HG03575 (cell line): ENCODE measurements at regions not wholly inside any gene's neighbourhood (a gene's known extent, or its start where the extent isn't known, plus 50 kb on each side); places are given as distances from the start of the nearest gene placed in this dataset.
"Not testable (repeated sequence)": the region's sequence is repeated elsewhere in the genome, so short reads cannot be mapped to it uniquely, and the experiment has no call there.

Experiments used
- ATAC-seq: cut with Tn5 transposase; IDR thresholded peaks from one replicate; pipeline ENCODE4 v1.9.1; 2021; ENCODE audit not compliant: unreplicated experiment, insufficient number of reproducible peaks, low FRiP score; ENCODE audit errors: extremely low read depth

DNA sequence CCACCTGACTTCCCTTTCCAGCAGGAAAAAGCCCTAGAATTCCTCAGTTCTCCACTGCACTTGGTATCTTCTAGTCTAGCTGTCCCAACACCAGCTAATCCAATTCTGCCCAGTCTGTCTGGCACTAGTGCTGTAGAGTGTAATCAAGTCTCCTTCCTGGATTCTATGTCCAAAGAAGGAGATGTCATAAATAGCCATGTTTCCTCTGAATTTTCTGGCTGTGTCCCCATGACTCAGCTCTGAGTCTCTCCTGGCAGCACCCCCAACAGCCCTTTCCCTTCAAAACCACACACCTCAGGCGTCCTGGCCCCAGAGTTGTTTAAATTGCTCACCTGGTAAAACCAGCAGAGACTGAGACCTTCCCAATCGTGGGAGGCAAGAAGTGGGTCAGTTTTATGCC lies 197.2 kb downstream of the GRXCR1 start:
- ATAC-seq = no peak

DNA sequence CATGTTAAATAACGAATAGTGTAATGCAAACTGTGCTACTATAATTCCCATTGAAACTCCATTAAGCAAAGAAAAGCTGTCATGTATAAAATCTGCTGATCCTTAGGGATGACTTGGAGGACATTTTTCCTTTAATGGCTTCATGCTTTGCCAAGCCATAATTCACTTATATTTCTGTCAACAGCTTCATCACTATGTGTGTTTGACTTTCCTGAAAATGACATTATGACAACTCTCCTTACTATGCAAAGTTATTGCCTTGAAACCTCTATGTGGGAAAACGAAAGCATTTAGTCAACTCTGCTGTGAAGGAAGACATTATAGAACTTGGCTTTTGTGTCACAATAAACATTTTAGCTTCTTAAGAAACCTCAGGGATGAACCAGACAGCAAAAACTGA lies 210.5 kb downstream of the GRXCR1 start:
- no peak for ATAC-seq

DNA sequence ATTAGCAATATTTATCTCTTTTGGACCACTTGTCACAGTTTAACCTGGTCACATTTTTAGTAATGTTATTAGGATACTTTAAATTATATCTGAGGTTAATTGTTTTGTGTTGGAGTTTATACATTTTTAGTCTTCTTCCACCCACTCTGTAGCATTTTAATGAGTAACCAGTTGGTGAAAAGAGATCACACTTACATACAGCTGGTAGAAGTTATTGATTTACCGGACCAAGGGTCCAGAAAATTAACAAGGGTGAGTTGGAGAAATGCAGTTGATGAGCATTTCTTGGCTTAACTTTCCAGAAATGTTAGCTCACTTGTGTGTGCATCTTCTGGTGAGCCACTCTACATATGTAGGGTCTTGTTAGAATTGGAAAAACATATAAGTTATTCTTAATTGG lies 219.6 kb downstream of the GRXCR1 start:
- ATAC-seq = no peak

DNA sequence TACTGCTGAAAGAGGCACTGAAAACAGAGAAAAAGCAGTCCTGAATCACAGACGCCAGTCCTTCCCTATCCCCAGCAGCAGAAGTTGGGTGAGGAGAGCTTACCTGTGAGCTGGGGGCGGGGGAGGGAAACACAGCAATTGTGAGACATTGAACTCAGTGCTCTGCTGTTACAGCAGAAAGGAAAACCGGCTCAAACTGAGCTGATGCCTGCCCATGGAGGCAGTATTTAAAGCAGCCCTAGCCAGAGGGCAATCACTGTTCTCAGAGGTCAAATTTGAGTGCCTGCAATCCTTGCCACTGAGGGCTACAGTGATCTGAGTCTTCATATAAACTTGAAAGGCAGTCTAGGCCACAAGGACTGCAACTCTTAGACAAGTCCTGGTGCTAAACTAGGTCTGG lies 220.7 kb downstream of the GRXCR1 start:
- ATAC-seq = no peak

DNA sequence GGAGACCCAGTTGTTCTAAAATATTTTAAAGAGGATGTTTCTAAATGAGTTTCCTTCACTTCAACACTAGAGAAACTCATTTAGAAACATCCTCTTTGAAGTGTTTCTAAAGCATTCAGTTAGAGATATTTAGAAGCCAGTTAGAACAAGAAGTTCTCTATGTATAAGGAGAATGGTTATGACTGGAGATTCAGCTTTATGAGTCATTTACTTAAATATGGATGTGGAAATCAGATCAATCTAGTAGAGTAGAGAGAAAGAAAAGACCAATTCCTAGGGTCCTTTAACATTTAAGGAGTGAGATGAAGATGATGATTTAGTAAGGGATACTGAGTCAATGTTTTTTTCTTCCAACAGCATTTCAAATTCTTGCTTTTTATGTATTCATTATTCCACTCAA lies 234.1 kb downstream of the GRXCR1 start:
- ATAC-seq = no peak

DNA sequence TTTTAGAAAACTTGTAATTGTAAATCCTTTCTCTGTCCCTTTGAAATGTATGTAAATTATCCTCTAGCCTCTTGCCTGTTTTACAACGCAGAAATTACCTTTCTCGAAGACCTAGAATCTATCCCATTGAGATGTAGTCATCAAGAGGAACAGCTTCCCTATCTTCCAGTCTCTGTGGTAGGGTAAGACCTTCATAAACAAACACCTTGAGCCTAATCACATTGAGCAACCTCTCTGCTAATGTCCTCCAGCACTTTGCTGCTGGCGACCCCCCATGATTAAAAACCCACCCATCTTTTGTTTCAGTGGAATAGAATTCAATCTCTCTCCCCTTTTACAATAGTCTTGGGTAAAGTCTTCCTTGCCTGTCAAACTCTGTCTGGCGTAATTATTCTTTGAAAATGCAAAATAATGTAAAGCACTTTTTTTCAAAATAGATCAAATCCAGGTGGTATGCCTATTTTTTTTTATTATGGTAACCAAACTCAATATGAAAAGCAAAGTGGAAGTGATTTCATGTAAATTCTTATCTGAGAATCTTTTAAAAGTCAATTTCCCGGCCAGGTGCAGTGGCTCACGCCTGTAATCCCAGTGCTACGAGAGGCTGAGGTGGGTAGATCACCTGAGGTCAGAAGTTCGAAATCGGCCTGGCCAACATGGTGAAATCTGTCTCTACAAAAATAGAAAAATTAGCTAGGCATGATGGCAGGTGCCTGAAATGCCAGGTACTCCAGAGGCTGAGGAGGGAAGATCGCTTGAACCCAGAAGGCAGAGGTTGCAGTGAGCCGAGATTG lies 237.9 kb downstream of the GRXCR1 start:
- ATAC-seq = no peak

DNA sequence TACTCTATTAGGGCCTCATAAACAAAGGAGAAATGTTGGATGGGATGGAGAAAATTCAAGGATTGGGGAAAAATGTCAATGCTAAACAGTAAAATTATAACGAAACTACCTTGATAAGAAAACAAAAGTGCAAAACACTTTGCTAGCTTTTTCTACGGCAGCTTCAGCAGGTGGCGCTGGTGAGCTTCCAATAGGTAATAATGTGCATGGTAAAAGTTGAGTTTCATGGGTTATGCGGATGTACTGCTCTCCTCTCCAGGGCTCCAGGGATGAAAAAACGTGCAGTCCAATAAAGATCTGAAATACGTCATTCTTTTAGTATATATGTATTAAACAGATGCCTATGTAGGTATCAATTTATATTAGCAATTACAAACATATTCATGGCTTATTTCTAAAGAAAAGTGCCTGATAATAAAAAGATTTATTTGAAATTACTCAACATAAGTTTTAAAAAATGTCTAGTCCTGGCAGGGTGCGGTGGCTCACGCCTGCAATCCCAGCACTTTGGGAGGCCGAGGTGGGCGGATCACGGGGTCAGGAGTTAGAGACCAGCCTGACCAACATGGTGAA lies 239.6 kb downstream of the GRXCR1 start:
- no peak for ATAC-seq

DNA sequence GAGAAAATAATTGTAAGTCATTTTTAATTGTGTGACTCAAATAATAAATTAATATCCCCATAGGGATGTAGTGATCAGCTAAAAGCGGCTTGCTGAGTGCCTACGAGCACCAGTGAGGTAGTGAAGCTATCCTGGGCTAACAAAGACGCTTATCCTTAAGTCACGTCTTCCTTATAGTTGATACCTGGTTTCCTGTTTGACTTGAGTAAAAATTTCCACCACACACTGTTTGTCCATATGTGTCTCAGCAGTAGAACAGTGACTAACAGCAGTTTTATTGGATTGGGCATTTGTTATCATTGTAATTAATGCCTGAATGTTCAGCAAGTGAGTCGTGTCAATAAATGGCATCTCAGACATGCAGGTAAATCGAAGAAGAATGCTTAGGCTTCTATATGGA lies 241.1 kb downstream of the GRXCR1 start:
- no peak for ATAC-seq

DNA sequence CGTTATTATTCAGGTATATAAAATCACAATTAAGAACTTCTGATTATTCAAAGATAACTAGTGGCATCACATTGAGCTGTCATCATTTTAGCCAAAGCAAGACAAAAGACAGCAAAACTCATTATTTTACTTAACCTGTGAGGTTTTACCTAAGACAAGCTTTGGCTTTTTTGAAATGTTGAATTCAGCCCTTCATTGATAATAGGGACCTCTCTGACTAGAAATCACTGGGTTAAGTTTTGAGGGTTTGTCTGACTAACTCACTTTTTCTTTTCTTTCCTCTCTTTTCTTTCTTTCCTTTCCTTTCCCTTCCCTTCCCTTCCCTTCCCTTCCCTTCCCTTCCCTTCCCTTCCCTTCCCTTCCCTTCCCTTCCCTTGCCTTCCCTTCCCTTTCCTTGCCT lies 244.2 kb downstream of the GRXCR1 start:
- ATAC-seq = no peak

DNA sequence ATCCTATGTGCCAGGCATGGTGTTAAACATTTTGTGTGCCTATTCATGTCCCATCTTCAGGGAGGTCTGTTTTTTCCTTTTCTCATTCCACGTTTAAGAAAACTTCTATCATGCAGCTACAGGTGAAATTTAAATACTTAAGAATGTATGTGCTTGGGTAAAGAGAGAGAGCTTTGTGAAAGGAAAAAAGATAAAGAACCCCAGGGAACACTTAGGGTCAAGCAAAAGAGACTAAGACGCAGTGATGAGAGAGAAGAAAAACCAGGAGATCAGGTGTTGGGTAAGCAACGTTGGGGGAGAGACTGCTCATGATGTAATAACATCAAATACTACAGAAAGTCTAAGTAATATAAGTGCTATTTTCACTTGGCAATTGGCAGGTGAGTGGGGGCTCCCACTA lies 253.7 kb downstream of the GRXCR1 start:
- no peak for ATAC-seq

DNA sequence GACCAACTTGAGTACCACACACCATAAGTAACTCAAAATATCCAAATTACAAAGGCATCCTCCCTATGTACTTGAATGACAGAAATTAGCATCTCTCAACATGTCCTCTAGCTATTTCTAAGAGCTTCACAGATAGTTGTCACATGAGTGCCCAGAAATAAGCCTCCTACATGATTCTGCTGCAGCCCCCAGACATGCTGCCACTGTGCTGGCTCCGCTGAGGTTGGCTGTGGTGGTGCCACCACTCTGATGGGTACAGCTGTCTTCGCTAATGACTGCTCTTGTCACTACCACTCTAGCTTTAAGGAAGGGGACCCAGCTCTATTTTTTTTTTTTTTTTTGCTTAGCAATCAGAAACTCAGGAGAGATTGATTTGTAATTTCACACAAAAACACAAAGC lies 256.0 kb downstream of the GRXCR1 start:
- ATAC-seq = no peak

DNA sequence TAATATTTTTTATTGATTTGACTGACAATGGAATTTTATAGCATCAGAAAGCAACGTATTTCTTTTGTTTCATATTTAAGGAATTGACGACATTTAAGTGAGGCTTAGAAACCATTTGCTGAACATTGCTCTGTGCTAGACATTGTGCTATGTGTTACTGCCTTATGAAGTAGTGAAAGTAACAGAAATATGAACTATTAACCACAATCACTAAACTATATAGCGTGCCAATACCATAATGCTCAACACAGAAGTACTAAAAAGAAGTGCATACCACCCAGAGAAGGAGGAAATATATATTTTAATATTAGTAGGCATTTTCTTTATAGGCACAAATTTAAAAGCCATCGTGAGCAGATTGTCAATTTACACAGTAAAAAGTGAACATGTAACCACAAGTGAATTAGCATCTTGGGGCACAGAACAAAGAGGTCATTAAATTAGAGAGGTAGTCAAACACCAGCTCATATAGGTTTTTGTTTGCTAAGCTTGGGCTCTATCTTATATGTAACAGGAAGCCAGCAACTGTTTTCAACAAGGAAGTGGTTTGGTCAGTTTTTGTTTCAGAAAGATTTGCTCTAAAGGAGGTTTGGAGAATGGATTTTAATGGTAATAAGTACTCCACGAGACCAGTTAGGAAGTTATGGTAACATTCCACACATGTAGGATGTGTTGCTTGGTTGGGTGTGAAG lies 270.7 kb downstream of the GRXCR1 start:
- ATAC-seq = peak; percentile 83

DNA sequence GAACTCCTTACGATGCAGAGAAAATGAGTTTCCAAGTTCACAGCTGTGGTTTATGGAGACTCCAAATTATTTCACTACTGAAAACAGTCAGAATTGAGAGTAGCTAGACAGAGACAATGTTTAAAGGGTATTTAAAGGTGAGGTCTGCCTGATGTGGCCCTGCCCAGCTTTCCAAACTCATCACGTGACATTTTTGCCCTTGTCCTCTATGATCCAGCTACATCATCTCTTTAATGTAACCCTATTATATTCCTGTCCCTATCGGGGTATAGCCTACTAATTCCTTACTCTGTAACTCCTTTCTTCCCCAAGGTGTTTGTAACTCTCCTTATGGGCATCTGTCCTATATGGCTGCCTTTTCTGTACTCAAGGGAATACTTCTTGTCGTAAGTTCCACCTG lies 297.2 kb downstream of the GRXCR1 start:
- no peak for ATAC-seq

DNA sequence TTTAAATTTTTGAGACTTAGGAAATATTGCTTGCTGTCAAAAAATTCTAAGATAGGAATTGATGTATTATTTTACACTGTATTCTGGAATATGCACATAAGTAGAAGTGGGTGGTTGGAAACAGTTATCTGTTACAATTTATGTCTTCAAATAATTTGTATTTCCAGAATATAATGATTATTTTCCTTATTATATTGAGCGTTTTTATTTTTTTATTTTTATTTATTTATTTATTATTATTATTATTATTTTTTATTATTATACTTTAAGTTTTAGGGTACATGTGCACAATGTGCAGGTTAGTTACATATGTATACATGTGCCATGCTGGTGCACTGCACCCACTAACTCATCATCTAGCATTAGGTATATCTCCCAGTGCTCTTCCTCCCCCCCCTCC lies 320.1 kb downstream of the GRXCR1 start:
- ATAC-seq = not testable (repeated sequence)

DNA sequence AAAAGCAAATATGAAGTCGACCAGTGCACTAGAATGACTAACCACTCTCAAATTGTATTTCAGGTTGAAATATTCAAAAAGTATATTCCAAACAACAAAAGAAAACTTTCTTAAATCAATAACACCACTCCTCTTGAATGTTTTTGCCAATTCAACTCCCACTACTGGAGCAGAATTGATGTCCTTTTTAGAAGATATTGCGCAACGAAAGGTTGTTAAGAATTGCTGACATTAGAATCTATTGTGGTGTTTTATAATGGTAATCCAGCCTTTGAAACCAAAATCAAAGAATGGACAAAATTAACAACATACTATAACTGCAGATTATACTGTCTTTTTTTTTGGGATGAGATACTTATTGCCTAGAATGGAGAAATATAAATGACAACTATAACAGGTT lies 331.3 kb downstream of the GRXCR1 start:
- no peak for ATAC-seq

DNA sequence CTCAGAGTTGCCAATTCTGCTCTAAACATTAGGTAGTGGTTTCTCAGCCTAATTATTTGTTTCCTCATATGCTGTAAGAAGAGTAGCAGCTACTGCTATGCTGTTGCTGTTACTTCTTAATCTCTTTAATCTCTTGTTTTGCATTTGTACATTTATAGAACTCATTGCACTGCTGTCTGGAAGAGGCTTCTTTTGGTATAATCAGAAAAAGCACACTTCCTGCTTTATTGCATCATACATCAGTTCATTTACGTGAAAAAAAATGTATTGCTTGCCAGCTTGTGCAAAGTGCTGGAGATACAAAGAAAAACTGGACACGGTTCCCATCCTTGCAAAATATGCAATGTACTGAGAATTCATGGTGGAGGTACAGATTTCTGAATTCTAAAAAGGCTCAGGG lies 332.0 kb downstream of the GRXCR1 start:
- ATAC-seq = no peak

DNA sequence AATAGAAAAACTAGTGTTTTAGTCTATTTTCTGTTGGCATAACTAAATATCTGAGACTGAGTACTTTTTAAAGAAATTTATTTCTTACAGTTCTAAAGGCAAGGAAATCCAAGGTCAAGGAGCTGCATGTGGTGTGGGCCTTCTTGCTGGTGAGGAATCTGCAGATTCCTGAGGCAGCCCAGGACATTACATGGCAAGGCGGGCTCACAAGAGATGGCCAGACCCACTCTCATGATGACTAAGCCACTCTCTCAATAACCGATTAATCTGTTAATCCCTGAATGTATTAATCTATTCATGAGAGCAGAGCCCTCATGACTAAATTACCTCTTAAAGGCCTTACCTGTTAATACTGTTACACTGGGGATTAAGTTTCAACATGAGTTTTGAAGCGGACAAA lies 340.8 kb downstream of the GRXCR1 start:
- ATAC-seq = no peak

DNA sequence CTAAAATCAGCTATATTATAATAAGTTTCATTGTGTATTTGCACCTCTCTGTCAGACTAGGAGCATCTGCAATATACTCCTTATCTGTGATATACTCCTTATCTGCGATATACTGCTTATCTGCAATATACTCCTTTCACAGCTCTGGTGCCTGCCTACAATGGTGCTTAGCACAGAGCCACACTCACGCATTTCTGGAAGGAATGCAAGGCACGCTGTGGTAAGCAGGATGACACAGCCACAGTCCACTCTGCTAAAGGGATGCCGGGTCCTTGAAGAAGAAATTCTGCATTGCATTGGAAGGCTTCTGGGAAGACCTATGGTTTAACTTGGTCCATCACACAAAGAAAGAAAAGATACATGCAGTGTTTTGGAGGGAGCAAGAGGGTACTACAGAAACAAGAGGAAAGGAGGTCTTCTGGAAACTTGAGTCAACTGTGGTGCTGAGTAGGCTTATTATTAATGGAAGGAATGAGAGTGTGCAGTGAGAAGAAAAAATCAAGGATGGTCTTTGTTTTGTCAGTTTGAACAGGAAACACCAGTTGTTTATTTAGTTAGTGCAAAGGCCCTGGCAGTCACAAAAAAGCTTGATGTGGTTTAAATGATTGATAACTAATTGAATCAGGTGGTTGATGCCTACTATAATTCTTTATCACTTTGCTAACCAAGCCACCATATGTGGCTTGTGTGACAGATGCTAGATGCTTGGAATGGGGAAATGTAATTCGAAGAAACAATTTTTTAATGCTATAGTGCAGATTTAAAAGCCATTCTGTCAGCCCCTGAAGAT lies 342.3 kb downstream of the GRXCR1 start:
- no peak for ATAC-seq

DNA sequence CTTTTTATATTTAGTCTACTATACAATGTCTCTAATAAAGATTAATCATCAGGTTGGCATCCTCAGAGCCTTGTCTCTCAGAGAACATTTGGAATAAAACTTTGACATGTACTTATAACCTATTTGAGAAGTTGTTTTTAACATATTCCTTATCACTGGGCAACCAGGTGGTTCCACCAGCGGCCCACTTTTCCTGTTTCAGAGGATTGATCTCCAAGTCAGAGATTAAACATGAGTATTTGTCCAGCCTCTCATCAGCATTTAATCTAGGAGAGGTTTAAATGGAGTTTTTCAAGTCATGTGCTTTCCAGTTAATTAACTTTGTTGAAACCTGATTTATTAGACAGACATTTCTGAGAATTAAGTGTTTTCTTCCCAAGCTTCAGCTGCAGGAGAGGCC lies 345.5 kb downstream of the GRXCR1 start:
- no peak for ATAC-seq

DNA sequence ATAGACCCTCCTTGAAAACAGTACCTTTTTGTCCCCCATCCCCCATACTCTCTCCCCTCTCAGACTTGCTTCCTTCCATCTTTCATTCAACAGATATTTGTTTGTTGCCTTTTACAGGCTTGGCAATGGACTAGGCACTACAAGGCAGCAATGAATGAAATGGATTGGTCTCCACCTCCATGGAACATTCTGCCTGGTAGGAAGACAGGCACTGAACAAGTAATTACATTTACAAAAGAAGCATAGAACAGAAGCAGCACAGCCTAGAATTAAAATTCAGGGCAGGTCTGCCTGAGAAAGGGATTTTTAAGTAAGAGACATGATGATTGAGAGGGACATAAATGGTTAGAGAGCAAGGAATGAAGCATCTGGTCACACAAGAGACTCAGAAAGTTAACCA lies 346.1 kb downstream of the GRXCR1 start:
- ATAC-seq = no peak
